HCT116 (cell line): ENCODE measurements at regions not wholly inside any gene's neighbourhood (a gene's known extent, or its start where the extent isn't known, plus 50 kb on each side); places are given as distances from the start of the nearest gene placed in this dataset.

ENCODE experiments used
- ATAC-seq: fragments of 200-7000 bp; cut with Tn5 transposase; 2 replicates; pipeline ENCODE4 v1.9.1; 2020; ENCODE audit warnings: mild to moderate bottlenecking, moderate library complexity
- BruUV-seq: library from RNA; stranded (reverse); fragments of 400-500 nt; replicated peaks from 2 replicates; lab custom pipeline; 2021; lab: Mats Ljungman, UMichigan
- CTCF ChIA-PET: fragments of 300-600 bp; sonication (Branson Sonifier 250); formaldehyde crosslinking; loops from one replicate; lab custom pipeline; 2021; ENCODE audit warnings: antibody characterized with exemption; lab: Charles Lee
- POLR2A ChIA-PET: fragments of 300-600, 350-600 bp; sonication (Branson Sonifier 250); formaldehyde crosslinking; loops from one replicate; lab custom pipeline; 2021; ENCODE audit warnings: antibody characterized with exemption; lab: Charles Lee
- RAD21 ChIA-PET, 2 experiments: fragments of 300-600 bp; sonication (Branson Sonifier 250); formaldehyde crosslinking; loops; one replicate each; lab custom pipeline; 2023; ENCODE audit warnings: low total read pairs in 2 of 2; ENCODE audit not compliant: uncharacterized antibody in 2 of 2, unreplicated experiment in 2 of 2, low non-redundant PET in 1 of 2; lab: Charles Lee
- DNase-seq: peaks from one replicate; pipeline ENCODE4 v3.0.0-alpha.2; 2010; ENCODE audit warnings: low read depth, low spot score
- H2AFZ ChIP-seq: fragments of 200-600 bp; shearing (Covaris generic), sonication (generic); 2 replicates; pipeline ENCODE4 v1.6.1; 2017; ENCODE audit warnings: low read depth, mixed run types, mixed read lengths, antibody characterized with exemption, low read length; ENCODE audit not compliant: poor library complexity, severe bottlenecking
- H3K27ac ChIP-seq: 2 replicates; pipeline ENCODE4 v1.5.1; 2012; ENCODE audit warnings: low read depth, low read length
- H3K27me3 ChIP-seq: fragments of 200-600 bp; sonication (generic); 2 replicates; pipeline ENCODE4 v1.6.1; 2016; ENCODE audit warnings: mixed run types, low read length, mixed read lengths; ENCODE audit not compliant: insufficient read depth
- H3K36me3 ChIP-seq, 2 experiments: fragments of 200-500 bp in 1 of 2; fragments of 200-600 bp in 1 of 2; sonication (Bioruptor generic) in 1 of 2; sonication (generic) in 1 of 2; 2 replicates each; pipeline versions ENCODE4 v1.5.1 to v1.6.1; 2014 to 2016; ENCODE audit warnings: low read length in 2 of 2, inconsistent platforms in 1 of 2, mixed read lengths in 1 of 2, mixed run types in 1 of 2; ENCODE audit not compliant: insufficient read depth in 2 of 2, control insufficient read depth in 1 of 2
- H3K4me1 ChIP-seq, 2 experiments: fragments of 200-600 bp in 1 of 2; sonication (generic) in 1 of 2; 2 replicates each; pipeline versions ENCODE4 v1.5.1 to v1.6.1; 2012 to 2017; ENCODE audit warnings: low read length in 2 of 2, inconsistent platforms in 1 of 2, mild to moderate bottlenecking in 1 of 2, mixed read lengths in 1 of 2, mixed run types in 1 of 2, moderate library complexity in 1 of 2; ENCODE audit not compliant: insufficient read depth in 2 of 2, control insufficient read depth in 1 of 2
- H3K4me2 ChIP-seq: fragments of 200-600 bp; sonication (generic); 2 replicates; pipeline ENCODE4 v1.6.1; 2017; ENCODE audit warnings: mixed run types, low read length, mixed read lengths
- H3K4me3 ChIP-seq, 2 experiments: fragments of 200-600 bp in 1 of 2; sonication (generic) in 1 of 2; replicated peaks in 1 of 2; 2 replicates each; pipeline ENCODE4 v1.5.1; 2011 to 2016; ENCODE audit warnings: low read length in 2 of 2, control low read depth in 1 of 2, low read depth in 1 of 2, mild to moderate bottlenecking in 1 of 2, mixed read lengths in 1 of 2, mixed run types in 1 of 2
- H3K79me2 ChIP-seq: fragments of 200-600 bp; sonication (generic); 2 replicates; pipeline ENCODE4 v1.6.1; 2017; ENCODE audit warnings: mild to moderate bottlenecking, mixed run types, low read length, moderate library complexity, mixed read lengths; ENCODE audit not compliant: insufficient read depth
- H3K9ac ChIP-seq: fragments of 200-600 bp; sonication (generic); 2 replicates; pipeline ENCODE4 v1.6.1; 2016; ENCODE audit warnings: low read length, mixed read lengths
- H3K9me2 ChIP-seq: fragments of 200-600 bp; sonication (generic), shearing (Covaris generic); 2 replicates; pipeline ENCODE4 v1.6.1; 2017; ENCODE audit warnings: mixed run types, mild to moderate bottlenecking, moderate library complexity; ENCODE audit not compliant: insufficient read depth
- H3K9me3 ChIP-seq, 2 experiments: fragments of 200-500 bp in 1 of 2; fragments of 200-600 bp in 1 of 2; sonication (Bioruptor generic) in 1 of 2; sonication (generic) in 1 of 2; 2 replicates each; pipeline ENCODE4 v1.6.1; 2014 to 2017; ENCODE audit warnings: low read length in 2 of 2, mixed read lengths in 2 of 2, inconsistent platforms in 1 of 2, low read depth in 1 of 2, mild to moderate bottlenecking in 1 of 2, mixed run types in 1 of 2, moderate library complexity in 1 of 2; ENCODE audit not compliant: control insufficient read depth in 1 of 2, insufficient read depth in 1 of 2
- H4K20me1 ChIP-seq: fragments of 200-600 bp; sonication (generic), shearing (Covaris generic); 2 replicates; pipeline ENCODE4 v1.6.1; 2017; ENCODE audit warnings: mixed run types, mild to moderate bottlenecking, moderate library complexity; ENCODE audit not compliant: insufficient read depth
- EZH2phosphoT487 ChIP-seq: fragments of 200-600 bp; IDR thresholded peaks from 2 replicates; pipeline ENCODE4 v1.6.1; 2018; ENCODE audit warnings: antibody characterized with exemption, borderline replicate concordance
- intact Hi-C: fragments of 100-400 bp; cut with micrococcal nuclease; formaldehyde crosslinking; loops from 2 replicates; pipeline ENCODE4 v1.10.0; 2022
- TF ChIP-seq, protein P1 (sequence below), 3 experiments: fragments of 200-600 bp in 1 of 3; sonication (generic) in 1 of 3; IDR thresholded peaks in 2 of 3; conservative IDR thresholded peaks in 1 of 3; 2 replicates each; pipeline ENCODE4 v1.5.1; 2012 to 2017; ENCODE audit warnings: low read depth in 2 of 3, low read length in 2 of 3, antibody characterized with exemption in 1 of 3, borderline replicate concordance in 1 of 3, control low read depth in 1 of 3, mild to moderate bottlenecking in 1 of 3, mixed read lengths in 1 of 3, mixed run types in 1 of 3, moderate library complexity in 1 of 3; ENCODE audit not compliant: insufficient read depth in 1 of 3
- TF ChIP-seq, protein P2 (sequence below): IDR thresholded peaks from 2 replicates; pipeline ENCODE4 v1.6.1; 2012; ENCODE audit warnings: low read depth

DNA sequence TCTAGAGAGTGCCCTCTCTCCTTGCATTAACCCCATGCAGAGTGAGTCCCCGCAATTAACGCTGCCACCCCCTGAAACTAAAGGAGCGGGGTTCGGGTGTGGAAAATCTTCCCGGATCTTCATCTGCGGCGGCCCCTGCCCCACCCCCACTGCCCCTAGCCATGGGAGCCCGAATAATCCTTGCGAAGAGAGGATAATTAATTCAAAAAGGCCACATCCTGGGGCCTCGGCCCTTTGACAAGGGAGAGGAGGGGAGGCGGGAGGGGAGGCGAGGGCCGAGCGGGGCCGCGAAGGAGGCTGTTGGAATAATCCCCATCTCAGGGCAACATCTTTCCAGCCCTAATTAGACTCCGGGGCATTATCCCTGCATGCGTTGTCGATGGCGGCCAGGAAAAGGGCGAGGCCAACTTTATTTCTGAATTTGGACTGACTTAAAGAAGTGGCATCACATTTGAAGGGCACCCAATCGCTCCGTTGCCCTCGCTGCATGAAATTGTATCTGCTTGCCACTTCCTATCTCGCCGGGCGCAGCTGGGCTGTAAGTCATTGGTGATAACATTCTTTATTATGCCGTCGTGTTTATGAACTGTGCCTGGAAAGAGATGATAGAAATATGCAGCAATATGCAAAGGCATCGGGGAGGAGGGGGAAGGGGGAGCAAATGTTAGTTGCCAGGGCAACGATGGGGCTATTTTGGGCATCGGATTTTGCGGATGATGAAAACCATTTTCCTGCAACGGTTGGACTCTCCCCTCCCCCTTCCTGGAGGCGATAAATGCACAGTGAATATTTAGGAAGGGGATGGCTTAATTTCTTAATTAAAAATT is 387.1 kb upstream of the TNRC6C start (continued):
- TF ChIP-seq, protein P1, sequence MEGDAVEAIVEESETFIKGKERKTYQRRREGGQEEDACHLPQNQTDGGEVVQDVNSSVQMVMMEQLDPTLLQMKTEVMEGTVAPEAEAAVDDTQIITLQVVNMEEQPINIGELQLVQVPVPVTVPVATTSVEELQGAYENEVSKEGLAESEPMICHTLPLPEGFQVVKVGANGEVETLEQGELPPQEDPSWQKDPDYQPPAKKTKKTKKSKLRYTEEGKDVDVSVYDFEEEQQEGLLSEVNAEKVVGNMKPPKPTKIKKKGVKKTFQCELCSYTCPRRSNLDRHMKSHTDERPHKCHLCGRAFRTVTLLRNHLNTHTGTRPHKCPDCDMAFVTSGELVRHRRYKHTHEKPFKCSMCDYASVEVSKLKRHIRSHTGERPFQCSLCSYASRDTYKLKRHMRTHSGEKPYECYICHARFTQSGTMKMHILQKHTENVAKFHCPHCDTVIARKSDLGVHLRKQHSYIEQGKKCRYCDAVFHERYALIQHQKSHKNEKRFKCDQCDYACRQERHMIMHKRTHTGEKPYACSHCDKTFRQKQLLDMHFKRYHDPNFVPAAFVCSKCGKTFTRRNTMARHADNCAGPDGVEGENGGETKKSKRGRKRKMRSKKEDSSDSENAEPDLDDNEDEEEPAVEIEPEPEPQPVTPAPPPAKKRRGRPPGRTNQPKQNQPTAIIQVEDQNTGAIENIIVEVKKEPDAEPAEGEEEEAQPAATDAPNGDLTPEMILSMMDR (IDR thresholded peaks at IDR 0.05 in 2 of 3, conservative IDR thresholded peaks at IDR 0.05 in 1 of 3; ENCODE audit: borderline replicate concordance in 1 of 3, insufficient read depth in 1 of 3, low read depth in 2 of 3, low read length in 2 of 3): no peak
- no peak for TF ChIP-seq EZH2phosphoT487

DNA sequence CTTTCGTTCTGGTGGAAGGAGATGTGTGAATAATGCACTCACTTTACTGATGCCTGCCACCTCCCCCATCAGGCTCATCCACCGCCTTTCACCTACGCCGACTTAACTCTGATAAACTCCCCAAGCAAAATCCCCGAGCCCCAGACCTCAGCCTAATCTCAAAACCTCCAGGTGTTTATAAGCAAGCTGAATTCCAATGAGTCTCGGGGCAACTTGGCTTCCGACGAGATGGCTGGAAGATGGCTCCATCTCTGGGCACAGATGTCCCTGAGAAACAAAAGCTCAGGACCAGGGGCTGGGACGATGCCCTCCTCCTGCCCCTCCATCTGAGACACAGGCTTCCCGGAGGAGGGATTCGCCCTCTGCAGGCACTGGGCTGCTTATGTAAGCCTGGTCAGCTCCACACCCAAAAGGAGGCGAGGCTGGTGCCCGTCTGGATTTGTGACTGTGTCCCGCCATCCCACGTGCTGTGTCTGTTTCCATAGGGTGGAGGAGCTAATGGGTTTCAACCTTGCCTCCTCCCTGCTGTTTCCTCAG is 386.4 kb upstream of the TNRC6C start:
- intact Hi-C loops: loop anchor here (10.0 kb wide), 1 partner anchor 1903 kb away; no protein-coding TSS in a partner anchor
- ChIA-PET RAD21 (no interaction called here), CTCF (interaction anchor here (1.1 kb wide), 1 partner anchor 9 kb away, joined by 3 read pairs; no protein-coding TSS in a partner anchor), POLR2A (no interaction called here)
- H3K27ac ChIP-seq: no peak overlapping the region
- H4K20me1 ChIP-seq: no peaks in the 10 kb centered on the region
- H3K36me3 ChIP-seq: no peaks in the 10 kb centered on the region
- BruUV-seq: no TSS peak
- no peaks in the 10 kb centered on the region for H3K9me3 ChIP-seq
- no peaks in the 10 kb centered on the region for H3K79me2 ChIP-seq
- no peak overlapping the region for H3K4me2 ChIP-seq
- no peak overlapping the region for H3K4me3 ChIP-seq
- H3K27me3 ChIP-seq: peaks cover 6% of the 10 kb centered on the region; the same call in 1 of the 2 replicates
- H2AFZ ChIP-seq: no peak overlapping the region
- DNase-seq (no peak), ATAC-seq (peak; percentile 62)
- TF ChIP-seq, protein P2, sequence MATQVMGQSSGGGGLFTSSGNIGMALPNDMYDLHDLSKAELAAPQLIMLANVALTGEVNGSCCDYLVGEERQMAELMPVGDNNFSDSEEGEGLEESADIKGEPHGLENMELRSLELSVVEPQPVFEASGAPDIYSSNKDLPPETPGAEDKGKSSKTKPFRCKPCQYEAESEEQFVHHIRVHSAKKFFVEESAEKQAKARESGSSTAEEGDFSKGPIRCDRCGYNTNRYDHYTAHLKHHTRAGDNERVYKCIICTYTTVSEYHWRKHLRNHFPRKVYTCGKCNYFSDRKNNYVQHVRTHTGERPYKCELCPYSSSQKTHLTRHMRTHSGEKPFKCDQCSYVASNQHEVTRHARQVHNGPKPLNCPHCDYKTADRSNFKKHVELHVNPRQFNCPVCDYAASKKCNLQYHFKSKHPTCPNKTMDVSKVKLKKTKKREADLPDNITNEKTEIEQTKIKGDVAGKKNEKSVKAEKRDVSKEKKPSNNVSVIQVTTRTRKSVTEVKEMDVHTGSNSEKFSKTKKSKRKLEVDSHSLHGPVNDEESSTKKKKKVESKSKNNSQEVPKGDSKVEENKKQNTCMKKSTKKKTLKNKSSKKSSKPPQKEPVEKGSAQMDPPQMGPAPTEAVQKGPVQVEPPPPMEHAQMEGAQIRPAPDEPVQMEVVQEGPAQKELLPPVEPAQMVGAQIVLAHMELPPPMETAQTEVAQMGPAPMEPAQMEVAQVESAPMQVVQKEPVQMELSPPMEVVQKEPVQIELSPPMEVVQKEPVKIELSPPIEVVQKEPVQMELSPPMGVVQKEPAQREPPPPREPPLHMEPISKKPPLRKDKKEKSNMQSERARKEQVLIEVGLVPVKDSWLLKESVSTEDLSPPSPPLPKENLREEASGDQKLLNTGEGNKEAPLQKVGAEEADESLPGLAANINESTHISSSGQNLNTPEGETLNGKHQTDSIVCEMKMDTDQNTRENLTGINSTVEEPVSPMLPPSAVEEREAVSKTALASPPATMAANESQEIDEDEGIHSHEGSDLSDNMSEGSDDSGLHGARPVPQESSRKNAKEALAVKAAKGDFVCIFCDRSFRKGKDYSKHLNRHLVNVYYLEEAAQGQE: no peak
- TF ChIP-seq, protein P1 (IDR thresholded peaks at IDR 0.05 in 2 of 3, conservative IDR thresholded peaks at IDR 0.05 in 1 of 3; ENCODE audit: borderline replicate concordance in 1 of 3, insufficient read depth in 1 of 3, low read depth in 2 of 3, low read length in 2 of 3): 0 out of 6 replicates have a peak, but pooled peaks of 1 of the 3 experiments have one; percentile 5
- H3K9ac ChIP-seq: no peak overlapping the region
- no peaks in the 10 kb centered on the region for H3K9me2 ChIP-seq
- peaks cover 6 to 10% of the 10 kb centered on the region in 2 experiments; a peak in 2 of 4 replicates for H3K4me1 ChIP-seq
